ENCODE measurements at regions not wholly inside any gene's neighbourhood (a gene's known extent, or its start where the extent isn't known, plus 50 kb on each side); places are given as distances from the start of the nearest gene placed in this dataset.
"Not testable (repeated sequence)": the region's sequence is repeated elsewhere in the genome, so short reads cannot be mapped to it uniquely, and the experiment has no call there.

DNA sequence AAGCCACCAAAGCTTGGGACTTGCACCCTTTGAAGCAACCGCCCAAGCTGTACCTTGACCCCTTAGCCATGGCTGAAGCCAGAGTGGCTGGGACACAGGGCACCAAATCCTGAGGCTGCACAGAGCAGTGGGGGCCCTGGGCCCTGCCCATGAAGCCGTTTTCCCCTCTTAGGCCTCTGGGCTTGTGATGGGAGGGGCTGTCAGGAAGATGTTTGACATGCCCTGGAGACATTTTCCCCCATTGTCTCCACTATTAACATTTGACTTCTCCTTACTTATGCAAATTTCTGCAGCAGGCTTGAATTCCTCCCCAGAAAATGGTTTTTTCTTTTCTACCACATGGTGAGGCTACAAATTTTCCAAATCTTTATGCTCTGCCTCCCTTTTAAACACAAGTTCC is 522.2 kb downstream of the EDEM1 start:
- DNase-seq: no peak

DNA sequence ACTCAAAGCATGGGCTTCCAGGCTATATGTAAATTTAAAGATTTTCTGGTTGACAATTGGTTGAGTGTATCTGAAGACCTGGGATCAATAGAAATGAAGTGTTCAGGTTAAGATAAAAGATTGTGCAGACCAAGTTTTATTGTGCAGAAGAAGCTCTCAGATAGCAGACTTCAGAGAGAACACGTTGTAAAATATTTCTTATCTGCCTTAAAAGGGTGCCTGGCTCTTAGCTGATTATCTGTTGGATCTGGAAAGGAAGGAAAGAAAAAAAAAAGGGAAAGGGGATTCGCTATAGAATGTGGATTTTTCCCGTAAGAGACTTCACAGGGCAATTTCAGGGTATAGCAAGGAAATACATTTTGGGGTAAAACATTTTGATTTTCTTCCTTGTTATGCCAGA is 523.2 kb downstream of the EDEM1 start:
- DNase-seq: no peak

DNA sequence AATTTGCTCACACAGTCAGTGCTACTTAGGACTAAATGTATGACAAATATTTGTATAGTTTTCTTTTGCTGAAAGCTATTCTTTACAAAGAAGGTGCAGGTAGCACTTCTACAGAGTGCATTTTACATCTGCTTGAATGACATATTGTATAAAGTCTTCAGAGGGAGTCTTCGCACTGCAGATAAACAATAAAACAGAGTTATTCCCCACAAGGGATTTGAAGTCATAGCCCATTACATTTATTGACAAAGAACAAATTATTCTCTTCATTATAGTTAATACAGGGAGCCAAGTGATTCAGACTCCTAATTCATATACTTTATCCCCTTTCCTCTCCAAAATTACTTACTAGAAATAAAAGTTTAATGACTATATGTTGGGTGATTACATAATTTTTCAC is 529.7 kb downstream of the EDEM1 start:
- no peak for DNase-seq

DNA sequence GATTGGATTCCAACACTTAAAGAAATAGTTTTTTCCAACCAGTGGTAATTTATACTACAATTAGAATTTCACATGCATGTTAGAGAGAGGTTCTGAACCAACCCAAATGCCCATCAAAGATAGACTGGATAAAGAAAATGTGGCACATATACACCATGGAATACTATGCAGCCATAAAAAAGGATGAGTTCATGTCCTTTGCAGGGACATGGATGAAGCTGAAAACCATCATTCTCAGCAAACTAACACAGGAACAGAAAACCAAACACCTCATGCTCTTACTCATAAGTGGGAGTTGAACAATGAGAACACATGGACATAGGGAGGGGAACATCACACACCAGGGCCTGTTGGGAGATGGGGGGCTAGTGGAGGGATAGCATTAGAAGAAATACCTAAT is 532.2 kb downstream of the EDEM1 start:
- not testable (repeated sequence) for DNase-seq

DNA sequence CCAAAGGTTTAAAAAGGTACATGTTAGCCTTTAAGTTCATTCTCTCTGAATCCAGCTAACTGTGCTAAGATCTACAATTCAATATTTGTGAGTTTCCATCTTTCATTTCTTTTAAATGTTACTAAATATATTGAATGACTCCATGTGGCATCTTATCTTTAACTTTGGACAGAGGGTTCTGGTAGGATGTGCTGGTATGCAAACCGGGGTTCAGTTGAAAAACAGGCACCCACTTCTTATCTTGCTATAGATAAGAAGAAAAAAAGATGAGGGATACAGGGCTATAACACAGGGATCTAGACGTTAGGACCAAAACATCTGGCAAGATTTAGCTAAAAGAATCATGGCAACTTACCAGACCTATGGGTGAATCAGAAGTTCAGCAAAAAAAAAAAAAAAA is 538.3 kb downstream of the EDEM1 start:
- no peak for DNase-seq

DNA sequence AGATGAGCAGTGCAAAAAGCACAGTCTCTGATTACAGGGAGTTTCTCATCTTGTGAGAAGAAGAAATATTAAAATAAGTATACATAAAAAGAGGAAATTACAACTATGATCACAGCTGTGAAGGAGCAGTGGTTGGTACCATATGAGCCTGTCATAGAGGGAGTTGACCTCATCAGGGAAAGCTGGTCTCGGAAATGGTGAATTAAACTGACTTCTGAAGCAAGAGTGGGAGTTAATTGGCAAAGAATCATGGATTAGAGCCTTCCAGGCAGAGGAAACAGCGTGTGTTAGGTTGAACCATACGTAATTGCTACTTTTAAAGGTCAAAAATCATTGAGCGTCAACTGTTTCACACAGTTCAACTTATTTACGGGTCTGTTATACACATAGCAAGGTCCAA is 539.1 kb downstream of the EDEM1 start:
- DNase-seq: no peak

DNA sequence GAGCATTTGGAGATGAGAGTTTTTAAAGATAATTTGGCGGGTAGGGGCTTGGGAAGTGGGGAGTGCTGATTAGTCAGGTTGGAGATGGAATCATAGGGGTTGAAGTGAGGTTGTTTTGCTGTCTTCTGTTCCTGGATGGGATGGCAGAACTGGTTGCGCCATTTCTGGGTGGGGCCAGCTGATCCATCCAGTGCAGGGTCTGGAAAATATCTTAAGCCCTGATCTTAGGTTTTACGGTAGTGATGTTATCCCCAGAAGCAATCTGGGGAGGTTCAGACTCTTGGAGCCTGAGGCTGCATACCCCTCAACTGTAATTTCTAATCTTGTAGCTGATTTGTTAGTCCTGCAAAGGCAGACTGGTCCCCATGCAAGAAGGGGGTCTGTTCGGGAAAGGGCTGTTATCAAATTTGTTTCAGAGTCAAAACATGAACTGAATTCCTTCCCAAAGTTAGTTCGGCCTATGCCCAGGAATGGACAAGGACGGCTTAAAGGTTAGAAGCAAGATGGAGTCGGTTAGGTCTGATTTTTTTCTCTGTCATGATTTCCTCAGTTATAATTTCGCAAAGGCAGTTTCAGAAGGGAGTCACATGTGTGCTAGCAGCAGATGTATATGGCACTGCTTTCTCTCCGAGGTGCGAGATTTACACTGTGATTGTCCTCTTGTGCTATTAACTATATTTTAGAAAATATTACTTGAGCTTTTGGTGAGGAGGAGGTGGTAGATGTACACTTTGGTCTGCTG is 540.4 kb downstream of the EDEM1 start:
- DNase-seq: no peak

DNA sequence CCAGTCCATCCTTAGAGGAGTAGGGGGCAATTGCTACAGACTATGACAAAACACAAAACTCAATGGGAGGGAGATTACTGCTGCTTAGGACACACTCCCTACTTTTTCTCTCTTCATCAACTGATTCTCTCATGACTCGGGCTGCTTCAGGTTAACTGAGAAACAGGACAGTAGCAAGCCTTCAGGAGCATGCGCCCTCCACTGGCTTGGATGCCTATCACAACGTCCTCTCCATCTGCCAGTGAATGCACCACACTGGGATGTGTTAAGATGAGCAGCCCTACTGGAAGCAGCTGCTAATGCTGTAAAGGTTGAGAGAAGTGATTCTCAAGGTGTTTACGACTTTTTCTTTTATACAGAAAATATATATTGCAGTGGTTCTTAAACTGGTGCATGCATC is 542.3 kb downstream of the EDEM1 start:
- no peak for DNase-seq

DNA sequence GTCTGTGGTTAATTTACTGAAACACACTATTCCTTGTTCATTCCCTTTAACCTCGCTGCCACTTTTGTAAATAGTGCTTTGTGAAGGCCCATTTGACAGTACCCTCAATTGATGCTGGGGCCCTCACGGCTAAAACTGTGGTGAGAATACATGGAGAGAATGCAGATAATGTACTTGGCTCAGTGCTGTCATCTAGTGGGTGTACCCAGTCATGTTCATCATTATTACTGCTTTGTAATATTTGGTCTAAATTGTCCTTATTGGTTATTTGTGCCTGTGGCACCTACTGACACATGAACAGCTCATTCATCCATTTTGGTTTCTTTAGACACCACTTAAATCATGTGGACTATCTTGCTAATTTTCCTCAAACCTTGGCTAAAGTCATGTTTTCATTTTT is 543.6 kb downstream of the EDEM1 start:
- DNase-seq: no peak

DNA sequence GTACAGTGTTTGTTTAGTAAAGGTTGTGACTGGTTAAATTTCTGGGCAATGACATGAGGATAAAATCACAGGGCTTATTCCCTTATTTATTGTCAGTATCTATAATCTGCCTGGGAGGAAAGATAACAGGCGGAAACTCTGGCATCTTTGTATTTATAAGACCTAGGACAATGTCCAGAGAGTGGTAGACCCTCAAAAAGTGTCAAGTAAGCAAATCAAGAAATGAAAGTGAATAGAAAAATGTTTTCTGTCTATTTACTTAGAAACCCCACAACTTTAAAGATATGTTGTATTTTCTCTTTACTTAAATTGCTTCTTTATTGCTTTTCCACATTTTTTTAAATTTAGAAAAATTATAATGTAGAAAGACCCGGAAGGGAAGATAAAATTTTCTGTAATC is 544.6 kb downstream of the EDEM1 start:
- no peak for DNase-seq

DNA sequence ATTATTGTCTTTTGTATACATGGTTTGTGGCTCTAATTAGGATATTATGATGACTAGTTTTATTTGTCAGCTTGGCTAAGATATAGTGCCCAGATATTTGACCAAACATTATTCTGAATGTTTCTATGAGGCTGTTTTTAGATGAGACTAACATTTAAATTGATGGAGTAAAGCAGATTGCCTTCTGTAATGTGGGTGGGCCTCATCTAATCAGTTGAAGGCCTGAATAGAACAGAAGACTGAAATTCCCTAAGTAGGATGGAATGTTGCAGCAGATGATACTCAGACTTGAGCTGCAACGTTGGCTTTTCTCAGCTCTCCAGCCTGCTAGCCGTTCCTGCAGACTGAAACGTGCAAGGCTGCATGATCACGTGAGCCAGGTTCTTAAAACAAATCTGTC is 546.5 kb downstream of the EDEM1 start:
- DNase-seq: no peak

DNA sequence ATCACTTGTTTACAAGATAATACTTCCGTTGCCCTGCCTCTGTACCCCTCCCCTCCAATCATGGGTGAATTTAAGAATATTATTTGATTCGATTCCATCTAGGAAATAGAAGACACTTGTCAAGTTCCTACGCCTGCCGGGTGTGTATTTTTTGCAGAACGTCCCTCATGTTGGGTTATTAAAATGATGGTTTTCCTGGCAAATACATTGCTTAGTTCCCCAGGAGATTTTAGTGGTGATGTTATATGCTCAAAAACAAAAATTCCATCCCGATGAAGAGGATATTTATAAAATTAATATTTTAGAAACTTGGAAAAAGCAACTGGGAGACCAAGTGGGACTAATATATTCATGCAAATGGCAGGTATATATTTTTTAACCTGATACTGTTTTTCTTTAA is 548.4 kb downstream of the EDEM1 start:
- no peak for DNase-seq

DNA sequence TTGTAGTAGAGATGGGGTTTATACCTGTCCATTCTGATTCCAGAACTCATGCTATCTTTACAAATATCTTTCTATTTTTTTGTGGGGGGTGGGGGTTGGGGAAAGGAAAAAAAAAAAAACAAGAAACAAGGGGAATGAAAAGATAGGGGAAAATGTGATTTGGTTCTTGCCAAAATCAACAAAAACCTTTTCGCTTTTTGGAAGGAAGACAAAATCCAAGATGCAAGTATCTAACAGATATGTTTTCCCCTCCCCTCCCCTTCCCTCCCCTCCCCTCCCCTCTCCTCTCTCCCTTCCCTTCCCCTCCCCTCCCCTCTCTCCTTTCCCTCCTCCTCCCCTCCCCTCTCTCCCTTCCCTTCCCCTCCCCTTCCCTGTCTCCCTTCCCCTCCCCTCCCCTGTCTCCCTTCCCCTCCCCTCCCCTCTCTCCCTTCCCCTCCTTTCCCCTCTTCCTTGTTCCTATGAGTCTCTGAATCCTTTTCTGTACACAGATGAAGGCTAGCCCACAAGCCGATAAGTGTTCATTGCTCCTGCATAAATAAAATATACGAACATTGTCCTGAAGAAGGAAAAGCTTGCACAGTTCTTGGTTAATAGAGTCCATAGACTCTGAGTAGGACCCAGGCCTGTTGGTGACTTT is 551.9 kb downstream of the EDEM1 start:
- no peak for DNase-seq

DNA sequence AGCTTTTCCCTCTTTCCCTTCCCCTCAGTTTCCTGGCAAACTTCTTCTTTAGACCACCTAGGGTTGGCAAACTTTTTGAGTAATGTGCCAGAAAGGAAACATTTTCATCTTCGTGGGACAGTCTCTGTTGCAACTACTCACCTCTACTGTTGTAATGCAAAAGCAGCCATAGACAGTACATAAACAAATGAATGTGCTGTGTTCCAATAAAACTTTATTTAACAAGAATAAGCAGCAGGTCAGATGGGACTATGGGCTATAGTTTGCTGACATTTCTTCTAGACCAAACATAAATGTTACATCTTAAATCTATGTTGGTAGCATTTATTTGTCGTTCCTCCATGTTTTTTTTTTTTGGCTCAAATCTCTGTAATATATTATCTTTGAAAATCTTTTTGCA is 552.4 kb downstream of the EDEM1 start:
- DNase-seq: no peak

DNA sequence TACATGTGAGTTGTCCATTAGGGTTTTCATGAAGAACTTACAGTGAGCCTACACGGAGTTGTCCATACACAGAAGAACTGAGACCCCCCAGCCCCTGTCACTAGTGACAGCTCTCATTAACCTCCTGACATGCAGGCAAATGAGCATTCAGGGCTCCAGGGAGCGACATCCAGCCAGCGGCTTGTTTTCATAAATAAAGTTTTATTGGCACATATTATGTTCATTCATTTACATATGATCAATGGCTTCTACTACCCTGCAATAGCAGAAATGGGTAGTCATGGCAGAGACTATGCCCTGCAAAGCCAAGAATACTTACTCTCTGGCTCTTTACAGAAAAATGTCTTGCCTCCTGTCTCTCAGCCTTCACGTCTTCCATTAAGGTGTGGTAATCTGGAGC is 553.5 kb downstream of the EDEM1 start:
- DNase-seq: no peak

DNA sequence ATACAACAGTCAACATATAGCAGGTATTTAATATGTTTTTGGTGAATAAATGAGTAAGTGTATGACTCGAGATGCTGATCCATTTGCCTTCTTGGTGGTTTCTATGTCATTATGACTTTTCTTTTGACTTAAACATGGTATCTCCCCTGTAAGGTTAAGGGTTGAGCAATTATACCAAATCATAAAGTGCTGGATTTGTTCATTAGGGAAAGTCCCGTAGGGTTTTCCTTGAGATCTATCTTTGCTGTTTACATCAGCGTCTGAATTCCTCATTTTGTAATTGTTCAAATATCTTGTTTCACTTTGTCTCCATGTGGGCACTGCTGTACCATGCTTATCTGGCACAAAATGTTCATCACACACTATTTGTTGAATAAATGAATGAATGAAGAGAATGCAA is 562.6 kb downstream of the EDEM1 start:
- no peak for DNase-seq

DNA sequence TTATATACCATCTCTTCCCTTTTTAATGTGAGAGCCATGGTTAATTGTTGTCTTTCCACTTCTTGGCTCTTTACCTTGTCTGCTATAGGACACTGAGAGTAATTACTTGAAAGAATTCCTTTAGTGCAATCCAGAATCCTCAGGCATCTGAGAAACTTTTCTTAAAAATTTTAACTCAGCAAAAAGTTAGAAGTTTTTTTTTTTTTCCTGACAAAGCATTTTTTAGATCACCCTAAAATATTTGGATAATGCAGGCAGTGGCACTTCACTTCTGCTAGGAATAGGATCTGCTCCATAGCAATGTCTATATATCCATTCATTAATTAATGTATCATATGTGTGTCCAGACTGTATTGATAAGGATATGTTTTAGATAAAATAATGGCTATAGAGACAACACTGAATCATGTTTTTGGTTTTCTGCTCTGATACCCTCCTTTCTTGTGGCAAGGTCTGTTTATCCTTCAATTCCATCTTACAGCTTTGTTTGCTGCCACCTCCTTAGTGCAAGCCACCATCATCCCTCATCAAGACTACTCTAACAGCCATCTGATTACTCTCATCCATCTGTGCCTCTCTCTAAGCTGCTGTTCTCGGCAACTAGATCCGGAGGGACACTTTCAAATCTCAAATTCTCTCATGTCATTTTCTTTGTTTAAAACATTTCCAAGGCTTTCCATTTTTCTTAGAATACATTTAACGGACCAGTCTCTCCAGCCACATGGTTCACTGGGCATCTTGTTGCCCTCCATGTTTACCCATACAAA is 563.5 kb downstream of the EDEM1 start:
- no peak for DNase-seq

DNA sequence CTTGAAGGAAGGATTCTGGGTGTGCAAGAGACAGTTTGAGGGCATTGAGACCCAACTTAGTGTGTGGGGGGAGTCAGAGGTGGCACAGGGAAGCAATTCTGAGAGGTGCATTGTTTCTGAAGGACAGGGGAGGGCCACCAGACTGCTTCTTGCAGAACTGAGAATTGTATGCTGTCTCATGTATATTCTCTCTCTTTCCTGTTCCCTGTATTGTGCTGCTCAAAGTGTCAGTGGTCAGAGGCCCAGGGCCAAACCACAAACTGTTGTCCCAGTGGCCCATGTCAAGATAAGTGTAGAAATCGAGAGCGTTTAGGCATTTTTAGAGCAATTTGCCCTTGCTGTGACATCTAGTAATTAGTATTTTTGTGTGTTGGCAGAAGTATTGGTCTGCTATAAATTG is 567.1 kb downstream of the EDEM1 start:
- DNase-seq: no peak

DNA sequence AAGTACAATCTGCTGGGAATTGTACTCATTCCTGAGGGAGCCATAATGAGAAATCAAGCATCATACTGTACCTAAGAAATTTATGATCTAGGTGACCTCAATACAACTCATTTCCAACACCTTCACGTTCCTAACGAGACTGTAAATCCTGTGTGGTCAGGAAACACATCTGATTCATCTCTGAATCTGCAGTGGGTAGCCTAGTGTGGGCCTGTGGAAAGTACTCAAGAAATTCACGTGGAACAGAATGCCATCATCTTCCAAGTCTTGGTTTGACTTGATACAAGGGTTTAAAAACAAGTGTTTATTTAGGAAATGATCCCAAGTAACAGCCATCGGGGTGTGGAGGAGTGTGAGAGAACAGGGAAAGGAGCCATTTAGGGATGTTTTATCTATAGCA is 568.9 kb downstream of the EDEM1 start:
- no peak for DNase-seq

DNA sequence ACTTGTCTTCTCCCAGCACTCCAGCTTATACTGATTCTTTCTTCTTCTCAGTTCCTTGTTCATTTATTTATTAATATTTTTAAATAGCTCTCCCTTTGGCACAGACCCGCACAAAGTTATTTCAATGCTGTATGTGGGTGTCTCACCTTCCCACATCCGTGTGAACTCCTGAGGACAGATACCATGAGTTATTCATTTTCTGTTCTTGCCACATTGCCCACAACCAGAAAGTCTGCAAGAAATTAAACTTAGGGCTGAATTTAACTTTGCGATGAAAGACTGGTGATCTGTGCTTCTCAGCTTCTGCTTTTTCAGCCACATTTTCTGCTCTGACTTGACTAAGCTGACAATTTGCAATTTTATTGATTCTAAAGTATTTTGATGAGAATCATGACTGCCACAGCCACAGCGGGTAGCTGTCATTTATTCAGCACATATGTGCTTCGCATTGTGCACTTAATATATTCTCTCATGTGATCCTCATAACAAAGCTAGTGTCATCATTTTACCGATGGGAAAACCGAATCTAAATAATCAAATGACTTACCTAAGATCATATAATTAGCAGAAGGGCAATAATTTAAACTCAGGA is 569.8 kb downstream of the EDEM1 start:
- DNase-seq: no peak

DNA sequence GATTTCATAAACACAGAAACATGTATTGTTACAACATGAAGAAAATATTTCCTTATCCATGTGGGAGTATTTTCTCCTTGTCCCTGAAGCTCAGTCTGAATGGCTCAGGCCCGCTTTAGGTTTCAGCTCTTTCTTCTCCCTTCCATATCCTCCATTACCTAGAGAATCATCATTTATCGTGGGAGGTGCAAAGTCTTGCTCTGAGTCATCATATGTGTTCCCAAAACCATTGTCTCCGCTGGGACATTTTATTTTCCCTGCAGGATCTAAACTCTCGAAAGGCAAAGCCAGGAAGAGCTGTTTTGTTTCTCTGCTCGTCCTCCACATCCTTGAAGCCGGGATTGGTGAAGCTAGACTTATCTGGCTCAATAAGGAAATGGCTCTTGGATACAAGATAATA is 571.2 kb downstream of the EDEM1 start:
- DNase-seq: no peak

DNA sequence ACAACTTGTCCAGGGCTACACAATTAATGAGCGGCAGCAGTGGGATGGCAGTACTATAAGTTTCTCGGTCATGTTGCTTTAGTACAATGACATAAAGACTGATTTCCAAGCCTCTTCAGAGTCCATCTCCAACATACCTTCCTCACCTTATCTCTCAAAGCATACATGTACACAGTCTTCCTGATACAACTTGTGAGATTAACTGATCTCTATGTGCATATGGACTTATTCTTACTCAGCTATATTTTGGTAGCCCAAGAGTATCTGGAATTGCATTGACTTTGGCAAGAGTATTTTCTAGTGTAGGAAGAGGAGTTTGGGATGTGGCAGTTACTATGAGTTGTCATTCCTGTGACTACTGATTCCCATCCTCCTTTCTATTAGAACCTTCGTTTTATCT is 575.0 kb downstream of the EDEM1 start:
- DNase-seq: no peak

DNA sequence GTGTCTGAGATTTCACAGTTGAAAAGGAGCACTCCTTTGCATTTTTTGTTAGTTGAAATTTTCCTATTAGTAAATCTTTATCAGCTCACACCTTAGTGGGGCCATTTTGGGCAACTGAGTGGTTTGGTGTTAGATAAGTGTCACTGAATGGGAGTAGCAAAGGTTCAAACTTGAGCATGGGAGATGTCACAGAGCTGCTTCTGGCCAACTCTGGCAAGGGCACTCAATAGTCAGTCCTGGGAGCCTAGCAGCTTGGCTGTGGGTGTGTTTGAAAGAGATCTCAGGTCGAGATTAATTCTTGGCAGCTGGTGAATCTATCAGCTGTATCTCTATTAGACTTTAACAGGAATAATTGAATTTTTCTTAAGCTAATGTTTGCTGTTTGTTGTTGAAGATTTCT is 579.3 kb downstream of the EDEM1 start:
- no peak for DNase-seq

DNA sequence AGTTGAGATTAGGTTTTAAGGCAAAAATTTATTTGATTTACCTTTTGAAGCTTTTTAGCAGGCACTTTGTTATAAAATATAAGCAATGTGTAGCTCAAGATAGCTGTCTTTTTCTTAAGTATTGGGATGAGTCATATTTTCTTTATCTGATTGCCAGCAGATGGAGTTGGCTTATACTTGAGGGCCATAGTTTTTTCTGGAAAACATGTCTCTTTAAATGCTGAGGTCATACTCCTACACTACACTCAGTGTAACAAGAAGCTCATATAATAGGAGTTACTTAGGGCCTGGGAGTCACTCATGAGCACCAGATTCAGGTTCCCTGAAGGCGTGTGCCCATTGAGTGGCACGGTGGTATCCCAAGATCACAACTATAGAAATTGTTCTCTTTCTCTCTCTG is 579.8 kb downstream of the EDEM1 start:
- DNase-seq: no peak

Measured in CD4-positive, alpha-beta T cell treated with Interleukin-12 subunit alpha and Interleukin-12 subunit beta, for 1 hour (primary cell).